ENCODE measurements at regions not wholly inside any gene's neighbourhood (a gene's known extent, or its start where the extent isn't known, plus 50 kb on each side); places are given as distances from the start of the nearest gene placed in this dataset.

DNA sequence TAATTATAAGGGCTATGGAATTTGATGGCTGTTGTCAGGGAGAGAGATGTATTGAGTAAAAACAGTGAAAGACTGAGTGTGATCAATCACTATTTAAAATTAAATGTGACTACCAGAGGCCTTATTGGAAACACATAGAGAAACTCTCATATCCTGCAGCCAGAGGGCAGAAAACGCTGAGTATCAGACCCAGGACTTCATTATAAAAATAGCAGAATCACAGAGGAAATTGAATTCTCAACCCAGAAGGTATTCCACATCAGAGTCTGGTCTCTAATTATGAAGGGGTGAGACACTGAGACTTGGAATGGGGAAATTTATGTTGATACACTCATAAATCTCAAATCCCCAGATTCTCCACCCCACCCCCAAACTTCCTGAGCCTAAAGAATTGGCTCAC lies 69.5 kb upstream of the IL6 start:
- no TSS peak for BruUV-seq (replicated peaks)
- Histone ChIP-seq H3K9me3 (ENCODE audit: insufficient read depth, low read depth) (no peaks in the 10 kb centered on the region), H2AFZ (no peak overlapping the region), H3F3A (ENCODE audit: insufficient read depth, low read depth) (no peaks in the 10 kb centered on the region), H3K4me2 (no peak overlapping the region), H3K9me2 (ENCODE audit: insufficient read depth) (no peaks in the 10 kb centered on the region), H3K27me3 (ENCODE audit: insufficient read depth, low read depth) (no peaks in the 10 kb centered on the region), H3K36me3 (ENCODE audit: low read depth) (no peaks in the 10 kb centered on the region), H3K27ac (no peak overlapping the region), H4K20me1 (ENCODE audit: insufficient read depth) (no peaks in the 10 kb centered on the region), H3K79me2 (ENCODE audit: low read depth) (no peaks in the 10 kb centered on the region), H3K4me3 (no peak overlapping the region), H3K4me1 (replicated peaks; ENCODE audit: insufficient read depth) (no peaks in the 10 kb centered on the region)
- no peak for DNase-seq
- CTCF ChIA-PET: no interaction called here
- intact Hi-C loops (cut with micrococcal nuclease; ENCODE audit: unreplicated experiment): no loop called here
- TF ChIP-seq EZH2 (IDR thresholded peaks at IDR 0.05; ENCODE audit: low read depth) (no peak), CTCF (conservative IDR thresholded peaks at IDR 0.05) (0 out of 2 replicates have a peak, but pooled peaks have one; percentile 22)
- POLR2A ChIA-PET (ENCODE audit: unreplicated experiment): no interaction called here

DNA sequence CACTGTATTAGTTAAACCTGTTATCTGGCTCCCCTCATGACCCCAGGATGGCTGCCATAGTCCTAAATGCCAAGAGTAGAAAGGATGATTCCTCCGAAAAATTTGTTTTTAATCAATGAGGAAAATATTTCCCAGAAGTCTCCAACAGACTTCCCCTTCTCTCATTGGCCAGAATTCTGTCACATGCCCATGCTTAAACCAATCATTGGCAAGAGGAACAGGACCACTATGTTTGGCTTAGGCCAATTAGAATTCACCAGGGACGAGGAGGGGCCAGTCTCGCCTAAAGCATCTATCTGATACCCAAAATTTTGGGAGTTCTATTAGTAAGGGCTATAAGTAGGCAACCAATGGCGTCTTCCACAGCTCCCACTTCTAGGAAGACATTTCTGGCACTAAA lies 71.2 kb upstream of the IL6 start:
- DNase-seq: no peak
- intact Hi-C loops (cut with micrococcal nuclease; ENCODE audit: unreplicated experiment): no loop called here
- no peaks in the 10 kb centered on the region for H3F3A ChIP-seq (ENCODE audit: insufficient read depth, low read depth)
- POLR2A ChIA-PET (ENCODE audit: unreplicated experiment): no interaction called here
- H3K4me2 ChIP-seq: no peak overlapping the region
- CTCF ChIA-PET: no interaction called here
- H3K27ac ChIP-seq: no peak overlapping the region
- no peaks in the 10 kb centered on the region for H3K79me2 ChIP-seq (ENCODE audit: low read depth)
- H3K4me1 ChIP-seq (replicated peaks; ENCODE audit: insufficient read depth): peaks cover 8% of the 10 kb centered on the region; the same call in 1 of the 2 replicates
- TF ChIP-seq EZH2 (IDR thresholded peaks at IDR 0.05; ENCODE audit: low read depth) (no peak), CTCF (conservative IDR thresholded peaks at IDR 0.05) (no peak)
- H3K9me2 ChIP-seq (ENCODE audit: insufficient read depth): no peaks in the 10 kb centered on the region
- no peaks in the 10 kb centered on the region for H3K36me3 ChIP-seq (ENCODE audit: low read depth)
- H3K9me3 ChIP-seq (ENCODE audit: insufficient read depth, low read depth): no peaks in the 10 kb centered on the region
- no peak overlapping the region for H3K4me3 ChIP-seq
- no TSS peak for BruUV-seq (replicated peaks)
- no peak overlapping the region for H2AFZ ChIP-seq
- no peaks in the 10 kb centered on the region for H3K27me3 ChIP-seq (ENCODE audit: insufficient read depth, low read depth)
- no peaks in the 10 kb centered on the region for H4K20me1 ChIP-seq (ENCODE audit: insufficient read depth)

DNA sequence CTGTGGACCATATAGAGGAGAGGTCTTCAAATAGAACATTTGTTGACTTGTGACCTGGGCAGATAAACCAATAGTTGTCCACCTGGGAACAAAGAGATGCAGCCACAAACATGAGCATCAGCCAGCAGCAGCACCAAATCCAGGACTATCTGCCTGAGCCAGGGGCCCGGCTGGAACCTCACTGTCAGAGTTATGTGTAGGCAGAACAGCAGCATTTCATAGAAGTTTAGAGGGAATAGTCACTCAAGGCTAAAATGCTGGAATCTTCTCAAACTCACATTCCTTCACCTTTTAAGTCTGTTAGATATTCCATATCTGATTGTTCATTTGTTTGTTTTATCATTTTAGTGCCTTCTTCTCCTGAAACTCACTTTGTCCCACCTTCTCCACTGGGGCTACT lies 72.2 kb upstream of the IL6 start:
- BruUV-seq (replicated peaks): no TSS peak
- Histone ChIP-seq H3K9me3 (ENCODE audit: insufficient read depth, low read depth) (no peaks in the 10 kb centered on the region), H3K79me2 (ENCODE audit: low read depth) (no peaks in the 10 kb centered on the region), H3K27ac (no peak overlapping the region), H3F3A (ENCODE audit: insufficient read depth, low read depth) (no peaks in the 10 kb centered on the region), H3K36me3 (ENCODE audit: low read depth) (no peaks in the 10 kb centered on the region), H2AFZ (no peak overlapping the region), H3K4me1 (replicated peaks; ENCODE audit: insufficient read depth) (peaks cover 8% of the 10 kb centered on the region; the same call in 1 of the 2 replicates), H3K4me3 (no peak overlapping the region), H4K20me1 (ENCODE audit: insufficient read depth) (no peaks in the 10 kb centered on the region), H3K27me3 (ENCODE audit: insufficient read depth, low read depth) (no peaks in the 10 kb centered on the region), H3K4me2 (no peak overlapping the region), H3K9me2 (ENCODE audit: insufficient read depth) (no peaks in the 10 kb centered on the region)
- intact Hi-C loops (cut with micrococcal nuclease; ENCODE audit: unreplicated experiment): loop anchor here (5.0 kb wide), 1 partner anchor 72 kb away; the partner anchor contains the start of gene IL6
- TF ChIP-seq EZH2 (IDR thresholded peaks at IDR 0.05; ENCODE audit: low read depth) (no peak), CTCF (conservative IDR thresholded peaks at IDR 0.05) (no peak)
- CTCF ChIA-PET: no interaction called here
- POLR2A ChIA-PET (ENCODE audit: unreplicated experiment): no interaction called here
- DNase-seq: no peak
